K562 (cell line): ENCODE measurements at regions not wholly inside any gene's neighbourhood (a gene's known extent, or its start where the extent isn't known, plus 50 kb on each side); places are given as distances from the start of the nearest gene placed in this dataset.

Experiments used
- CREB1 ChIP-seq, 2 experiments: sonication (generic) in 1 of 2; formaldehyde crosslinking in 1 of 2; IDR thresholded peaks; 2 replicates each; pipeline versions ENCODE4 v1.6.1 to v1.8.0; 2012 to 2022; ENCODE audit warnings: inconsistent platforms in 1 of 2, mild to moderate bottlenecking in 1 of 2, missing genetic modification reagents in 1 of 2, moderate library complexity in 1 of 2
- KDM5B ChIP-seq: fragments of 200-600 bp; sonication (generic); IDR thresholded peaks from 2 replicates; pipeline ENCODE4 v1.6.1; 2012; ENCODE audit warnings: low read depth, mild to moderate bottlenecking, moderate library complexity, low read length, control low read depth, inconsistent platforms; ENCODE audit not compliant: insufficient replicate concordance
- SMARCC2 ChIP-seq: fragments of 450-650 bp; IDR thresholded peaks from 2 replicates; pipeline ENCODE4 v1.6.1; 2017; ENCODE audit warnings: antibody characterized with exemption, moderate library complexity, mild to moderate bottlenecking, low read depth
- XRCC5 ChIP-seq: fragments of 200-400 bp; formaldehyde crosslinking; IDR thresholded peaks from 2 replicates; pipeline ENCODE4 v1.6.1; 2017; ENCODE audit warnings: low read depth, mild to moderate bottlenecking, low read length
- TF ChIP-seq, protein P1 (sequence below), 3 experiments: IDR thresholded peaks in 2 of 3; conservative IDR thresholded peaks in 1 of 3; 2 replicates each; pipeline ENCODE4 v1.5.1; 2011 to 2012; ENCODE audit warnings: low read length in 3 of 3, mild to moderate bottlenecking in 3 of 3, control low read depth in 2 of 3, improper control_type of control experiment in 1 of 3, inconsistent platforms in 1 of 3, low read depth in 1 of 3, mixed read lengths in 1 of 3, moderate library complexity in 1 of 3; ENCODE audit not compliant: insufficient read depth in 2 of 3

- TF ChIP-seq KDM5B (no peak), CREB1 (IDR thresholded peaks at IDR 0.05) (no peak), CREB1 (CRISPR knock-in tag; IDR thresholded peaks at IDR 0.05) (no peak), XRCC5 (no peak), SMARCC2 (no peak)
- TF ChIP-seq, protein P1, sequence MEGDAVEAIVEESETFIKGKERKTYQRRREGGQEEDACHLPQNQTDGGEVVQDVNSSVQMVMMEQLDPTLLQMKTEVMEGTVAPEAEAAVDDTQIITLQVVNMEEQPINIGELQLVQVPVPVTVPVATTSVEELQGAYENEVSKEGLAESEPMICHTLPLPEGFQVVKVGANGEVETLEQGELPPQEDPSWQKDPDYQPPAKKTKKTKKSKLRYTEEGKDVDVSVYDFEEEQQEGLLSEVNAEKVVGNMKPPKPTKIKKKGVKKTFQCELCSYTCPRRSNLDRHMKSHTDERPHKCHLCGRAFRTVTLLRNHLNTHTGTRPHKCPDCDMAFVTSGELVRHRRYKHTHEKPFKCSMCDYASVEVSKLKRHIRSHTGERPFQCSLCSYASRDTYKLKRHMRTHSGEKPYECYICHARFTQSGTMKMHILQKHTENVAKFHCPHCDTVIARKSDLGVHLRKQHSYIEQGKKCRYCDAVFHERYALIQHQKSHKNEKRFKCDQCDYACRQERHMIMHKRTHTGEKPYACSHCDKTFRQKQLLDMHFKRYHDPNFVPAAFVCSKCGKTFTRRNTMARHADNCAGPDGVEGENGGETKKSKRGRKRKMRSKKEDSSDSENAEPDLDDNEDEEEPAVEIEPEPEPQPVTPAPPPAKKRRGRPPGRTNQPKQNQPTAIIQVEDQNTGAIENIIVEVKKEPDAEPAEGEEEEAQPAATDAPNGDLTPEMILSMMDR (IDR thresholded peaks at IDR 0.05 in 2 of 3, conservative IDR thresholded peaks at IDR 0.05 in 1 of 3; ENCODE audit: insufficient read depth in 2 of 3, low read depth in 1 of 3, low read length in 3 of 3): no peak
Observed at GRCh38 chr11:16669799-16670415, 68.5 kb upstream of the C11orf58 start.
